GM21526 (cell line): ENCODE measurements at regions not wholly inside any gene's neighbourhood (a gene's known extent, or its start where the extent isn't known, plus 50 kb on each side); places are given as distances from the start of the nearest gene placed in this dataset.

Source experiments
- ATAC-seq: cut with Tn5 transposase; IDR thresholded peaks from one replicate; pipeline ENCODE4 v1.9.1; 2021; ENCODE audit warnings: moderate library complexity; ENCODE audit not compliant: unreplicated experiment, low FRiP score

GRCh38 chr2:42854207-42854818 lies 61.9 kb upstream of the HAAO start:
- no peak for ATAC-seq

GRCh38 chr2:42853549-42854206 lies 61.3 kb upstream of the HAAO start:
- no peak for ATAC-seq

GRCh38 chr2:42852798-42853197 lies 60.4 kb upstream of the HAAO start:
- no peak for ATAC-seq

GRCh38 chr2:42851740-42852250 lies 59.4 kb upstream of the HAAO start:
- no peak for ATAC-seq

GRCh38 chr2:42851186-42851585 lies 58.8 kb upstream of the HAAO start:
- ATAC-seq, result no peak

GRCh38 chr2:42850016-42850805 lies 57.8 kb upstream of the HAAO start:
- no peak for ATAC-seq

- ATAC-seq, result no peak
These were observed 56.9 kb upstream of the HAAO start for GRCh38 chr2:42849311-42849710.

- no peak for ATAC-seq
These were observed 56.4 kb upstream of the HAAO start for GRCh38 chr2:42848726-42849290.

GRCh38 chr2:42848265-42848664 lies 55.9 kb upstream of the HAAO start:
- no peak for ATAC-seq

- ATAC-seq, result no peak
These were observed 55.3 kb upstream of the HAAO start for GRCh38 chr2:42847596-42848151.

- no peak for ATAC-seq
These were observed 54.7 kb upstream of the HAAO start for GRCh38 chr2:42846932-42847595.

- no peak for ATAC-seq
These were observed 53.6 kb upstream of the HAAO start for GRCh38 chr2:42846026-42846425.

GRCh38 chr2:42844901-42845821 lies 52.8 kb upstream of the HAAO start:
- no peak for ATAC-seq

- no peak for ATAC-seq
These were observed 52.0 kb upstream of the HAAO start for GRCh38 chr2:42844366-42844765.

GRCh38 chr2:42843611-42844010 lies 51.2 kb upstream of the HAAO start:
- no peak for ATAC-seq

GRCh38 chr2:42843131-42843530 lies 50.7 kb upstream of the HAAO start:
- no peak for ATAC-seq

- ATAC-seq, result no peak
These were observed 50.1 kb upstream of the HAAO start for GRCh38 chr2:42842466-42842865.
